ENCODE measurements at regions not wholly inside any gene's neighbourhood (a gene's known extent, or its start where the extent isn't known, plus 50 kb on each side); places are given as distances from the start of the nearest gene placed in this dataset.

DNA sequence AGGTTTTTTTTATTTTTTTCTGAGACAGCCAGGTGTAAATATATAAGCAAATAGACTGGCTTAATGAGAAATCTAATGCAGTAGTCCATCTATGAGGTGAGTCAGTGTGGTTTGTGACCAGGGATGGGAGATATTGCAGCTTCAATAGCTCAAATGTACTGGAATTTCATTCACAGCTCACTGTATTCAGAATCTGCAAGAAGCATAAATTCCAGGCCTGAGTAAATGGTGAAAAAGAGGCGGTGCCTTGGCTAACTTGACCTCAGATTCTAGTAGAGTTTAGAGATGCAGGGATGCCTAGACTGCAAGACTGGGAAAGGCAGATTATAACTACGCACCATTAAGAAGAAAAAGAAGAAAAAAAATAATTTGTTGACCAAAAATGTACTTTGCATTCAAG lies 151.9 kb upstream of the SMC2 start:
- DNase-seq: no peak

DNA sequence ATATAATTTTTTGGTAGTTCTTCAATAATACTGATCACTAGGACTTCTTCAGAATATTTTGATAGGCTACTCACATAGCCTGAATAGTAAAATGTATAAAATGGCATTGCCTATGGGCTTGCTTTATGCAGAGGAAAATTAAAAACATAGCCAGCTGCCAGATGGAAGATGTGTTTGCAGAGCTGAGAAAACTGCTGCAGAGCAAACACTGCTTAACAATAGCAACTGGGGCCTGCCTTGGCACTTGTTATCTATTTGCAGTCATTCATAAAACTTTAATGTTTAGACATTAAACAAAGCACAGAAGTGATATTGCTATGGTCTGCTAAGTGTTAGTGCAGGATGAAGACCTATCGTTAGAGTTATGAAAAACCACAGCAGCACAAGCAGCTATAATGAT lies 151.5 kb upstream of the SMC2 start:
- no peak for DNase-seq

GRCh38 chr9:103949096-103949495 lies 145.0 kb upstream of the SMC2 start:
- no peak for DNase-seq

- DNase-seq: no peak
Observed at GRCh38 chr9:103977163-103977562, 116.9 kb upstream of the SMC2 start.

- no peak for DNase-seq
Observed at GRCh38 chr9:103978396-103978795, 115.7 kb upstream of the SMC2 start.

GRCh38 chr9:103981912-103982311 lies 112.2 kb upstream of the SMC2 start:
- DNase-seq: no peak

- DNase-seq: no peak
Observed at GRCh38 chr9:103985077-103985476, 109.0 kb upstream of the SMC2 start.

GRCh38 chr9:103988821-103989220 lies 105.3 kb upstream of the SMC2 start:
- DNase-seq: no peak

- no peak for DNase-seq
Observed at GRCh38 chr9:103990311-103990710, 103.8 kb upstream of the SMC2 start.

GRCh38 chr9:103991001-103991400 lies 103.1 kb upstream of the SMC2 start:
- DNase-seq: no peak

DNA sequence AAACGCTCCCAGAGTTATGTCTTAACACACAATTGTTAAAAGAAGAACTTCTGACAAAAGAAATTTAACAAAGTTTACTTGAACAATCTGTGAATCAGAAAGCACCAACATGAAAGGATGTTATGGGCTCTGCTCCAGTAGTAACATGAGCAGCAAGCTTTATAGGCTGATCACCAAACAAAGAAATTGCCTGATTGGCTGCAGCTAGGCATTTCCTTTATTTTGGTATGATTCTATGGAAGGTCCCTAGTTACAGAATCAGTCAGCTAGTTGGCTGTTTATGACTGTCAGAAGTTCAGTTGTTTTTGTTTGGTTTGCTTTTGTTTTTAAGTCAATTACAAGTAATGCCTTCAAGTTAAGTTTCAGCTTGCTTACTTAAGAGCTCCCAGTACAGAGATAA lies 102.4 kb upstream of the SMC2 start:
- peak in 1 of 2 donors; percentile 6 for DNase-seq

DNA sequence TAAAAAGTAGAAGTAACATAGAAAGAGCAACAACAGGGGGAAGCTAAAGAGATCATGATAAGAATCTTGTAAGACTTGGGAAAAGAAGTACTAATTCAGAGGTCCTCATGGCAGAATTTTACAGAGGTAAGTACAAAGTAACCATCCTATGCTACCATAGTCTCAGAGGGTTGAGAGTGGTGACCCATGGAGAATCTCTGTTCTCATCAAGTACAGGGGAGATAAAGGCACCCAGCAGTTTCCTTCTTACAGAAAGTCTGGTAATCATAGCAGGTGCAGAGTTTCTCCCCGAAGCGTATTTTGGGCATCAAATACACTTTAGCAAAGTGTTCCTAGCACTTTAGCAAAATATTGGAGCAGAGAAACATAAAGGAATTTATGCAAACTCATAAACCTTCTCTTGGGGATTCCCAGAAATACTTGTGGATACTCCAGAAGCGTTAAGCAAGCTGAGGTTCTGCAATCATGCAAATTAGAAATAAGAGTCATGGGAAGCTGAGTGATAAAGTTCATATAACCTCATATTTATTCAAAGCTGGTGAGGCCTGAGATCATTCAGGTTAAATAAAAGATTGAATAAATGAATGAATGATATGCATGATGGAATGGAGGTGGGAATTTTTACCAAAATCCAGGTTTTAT lies 101.0 kb upstream of the SMC2 start:
- no peak for DNase-seq

DNA sequence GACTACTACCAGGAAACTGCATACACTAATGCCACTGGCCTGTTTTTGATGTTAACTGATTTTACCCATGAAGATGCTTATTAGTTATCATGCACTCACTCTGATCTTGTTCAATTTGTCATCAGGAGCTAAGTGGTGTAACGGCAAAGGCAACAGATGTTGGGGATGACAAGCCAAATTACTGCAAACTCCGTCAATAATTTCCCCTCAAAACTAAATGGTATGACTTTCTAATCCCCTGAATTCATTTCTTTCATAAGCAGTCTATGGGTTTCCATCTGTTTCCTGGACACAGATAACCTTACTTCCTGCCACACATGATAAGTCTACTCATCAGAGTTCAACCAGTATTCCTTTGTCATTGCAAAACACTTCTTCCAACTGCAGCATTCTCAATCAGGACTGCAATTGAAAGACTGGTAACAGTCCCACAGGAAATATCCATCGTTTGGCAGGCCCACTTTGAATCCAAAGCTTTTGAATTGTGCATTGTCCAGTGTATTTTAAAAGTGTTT lies 96.2 kb upstream of the SMC2 start:
- DNase-seq: no peak

DNA sequence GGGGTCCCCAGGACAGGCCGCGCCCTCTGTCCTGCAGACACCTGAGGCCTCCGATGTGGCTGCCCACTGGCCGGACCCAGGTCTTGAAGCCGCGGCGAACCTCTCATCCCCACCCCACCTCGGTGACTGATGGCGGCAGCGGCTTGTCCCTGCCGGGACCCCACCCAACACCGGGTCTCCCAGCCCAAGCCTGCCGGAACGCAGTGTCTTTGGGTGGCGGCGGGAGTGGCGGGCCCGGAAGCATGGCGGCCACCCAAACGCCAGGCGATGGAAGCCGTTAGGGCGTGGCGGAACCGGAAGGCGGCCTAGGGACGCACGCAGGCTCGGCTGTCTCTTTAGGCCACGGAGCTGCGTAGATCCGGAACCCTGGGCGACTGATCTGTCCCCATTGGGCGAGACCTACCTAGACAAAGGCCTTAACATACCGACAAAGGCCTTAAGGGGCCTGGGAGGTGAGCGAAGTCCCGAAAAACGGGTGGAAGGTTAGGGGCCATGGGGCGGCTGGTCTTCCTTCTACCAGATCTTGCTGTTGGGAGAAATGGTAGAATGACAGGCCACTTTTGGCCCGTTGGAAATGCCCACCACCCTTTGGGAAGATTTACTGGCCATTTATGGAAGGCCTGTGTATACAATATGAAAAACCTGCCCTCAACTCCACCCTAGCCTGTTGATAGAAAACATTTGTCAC lies 94.6 kb upstream of the SMC2 start:
- no peak for DNase-seq

DNA sequence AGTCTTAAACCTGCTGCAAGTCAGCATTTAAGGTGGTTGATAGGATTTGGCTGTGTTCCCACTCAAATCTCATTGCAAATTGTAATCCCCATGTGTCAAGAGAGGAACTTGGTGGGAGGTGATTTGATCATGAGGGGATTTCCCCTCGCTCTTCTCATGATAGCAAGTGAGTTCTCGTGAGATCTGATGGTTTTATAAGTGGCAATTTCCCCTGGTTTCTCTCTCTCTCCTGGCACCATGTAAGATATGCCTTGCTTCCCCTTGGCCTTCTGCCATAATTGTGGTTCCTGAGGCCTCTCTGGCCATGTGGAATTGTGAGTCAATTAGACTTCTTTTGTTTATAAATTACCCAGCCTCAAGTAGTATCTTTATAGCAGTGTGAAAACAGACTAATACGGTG lies 84.3 kb upstream of the SMC2 start:
- no peak for DNase-seq

- DNase-seq: no peak
Observed at GRCh38 chr9:104022083-104022482, 72.0 kb upstream of the SMC2 start.

GRCh38 chr9:104025104-104025503 lies 69.0 kb upstream of the SMC2 start:
- DNase-seq: no peak

- no peak for DNase-seq
Observed at GRCh38 chr9:104025945-104026344, 68.2 kb upstream of the SMC2 start.

GRCh38 chr9:104027295-104027694 lies 66.8 kb upstream of the SMC2 start:
- DNase-seq: no peak

- no peak for DNase-seq
Observed at GRCh38 chr9:104028827-104029226, 65.3 kb upstream of the SMC2 start.
